MM.1S (cell line): ENCODE measurements at regions not wholly inside any gene's neighbourhood (a gene's known extent, or its start where the extent isn't known, plus 50 kb on each side); places are given as distances from the start of the nearest gene placed in this dataset.

Experiments used
- DNase-seq: peaks from one replicate; pipeline ENCODE4 v3.0.0-alpha.2; 2015
- H2AFZ ChIP-seq: fragments of 300-600 bp; sonication (generic); 2 replicates; pipeline ENCODE4 v1.6.0; 2016; ENCODE audit warnings: antibody characterized with exemption, low read length
- H3F3A ChIP-seq: fragments of 300-600 bp; sonication (generic); 2 replicates; pipeline ENCODE4 v1.6.1; 2016; ENCODE audit warnings: mild to moderate bottlenecking, antibody characterized with exemption, low read length, moderate library complexity, mixed read lengths; ENCODE audit not compliant: insufficient read depth
- H3K27ac ChIP-seq: fragments of 300-600 bp; sonication (generic); 2 replicates; pipeline ENCODE4 v1.5.1; 2016; ENCODE audit warnings: mild to moderate bottlenecking, low read length
- H3K27me3 ChIP-seq: fragments of 300-600 bp; sonication (generic); replicated peaks from 2 replicates; pipeline ENCODE4 v1.6.0; 2016; ENCODE audit warnings: low read length; ENCODE audit not compliant: insufficient read depth
- H3K36me3 ChIP-seq: fragments of 300-600 bp; sonication (generic); replicated peaks from 2 replicates; pipeline ENCODE4 v1.6.1; 2016; ENCODE audit warnings: mild to moderate bottlenecking, low read length, mixed read lengths; ENCODE audit not compliant: insufficient read depth
- H3K4me1 ChIP-seq: fragments of 300-600 bp; sonication (generic); 2 replicates; pipeline ENCODE4 v1.6.1; 2016; ENCODE audit warnings: low read length, mixed read lengths
- H3K4me2 ChIP-seq: fragments of 300-600 bp; sonication (generic); 2 replicates; pipeline ENCODE4 v1.6.0; 2016; ENCODE audit warnings: low read depth, low read length
- H3K4me3 ChIP-seq: fragments of 300-600 bp; sonication (generic); 2 replicates; pipeline ENCODE4 v1.5.1; 2016; ENCODE audit warnings: low read length, mixed read lengths
- H3K79me2 ChIP-seq: fragments of 300-600 bp; sonication (generic); 2 replicates; pipeline ENCODE4 v1.6.1; 2016; ENCODE audit warnings: mixed run types, low read length, mixed read lengths
- H3K9ac ChIP-seq: fragments of 300-600 bp; sonication (generic); 2 replicates; pipeline ENCODE4 v1.6.1; 2016; ENCODE audit warnings: low read length, mixed read lengths
- H3K9me2 ChIP-seq: fragments of 300-600 bp; sonication (generic); replicated peaks from 2 replicates; pipeline ENCODE4 v1.6.1; 2016; ENCODE audit warnings: mild to moderate bottlenecking, low read length, mixed read lengths; ENCODE audit not compliant: insufficient read depth
- H3K9me3 ChIP-seq: fragments of 300-600 bp; sonication (generic); replicated peaks from 2 replicates; pipeline ENCODE4 v1.6.1; 2016; ENCODE audit warnings: mild to moderate bottlenecking, low read length, mixed read lengths; ENCODE audit not compliant: insufficient read depth
- H4K20me1 ChIP-seq: fragments of 300-600 bp; sonication (generic); 2 replicates; pipeline ENCODE4 v1.6.1; 2016; ENCODE audit warnings: mild to moderate bottlenecking, low read length, moderate library complexity, mixed read lengths; ENCODE audit not compliant: insufficient read depth
- CTCF ChIP-seq: fragments of 300-600 bp; sonication (generic); IDR thresholded peaks from 2 replicates; pipeline ENCODE4 v1.5.1; 2016; ENCODE audit warnings: antibody characterized with exemption, low read length, mixed read lengths
- EZH2 ChIP-seq: fragments of 300-600 bp; sonication (generic); optimal IDR thresholded peaks from 2 replicates; pipeline ENCODE3; 2017; ENCODE audit warnings: low read depth, mild to moderate bottlenecking, antibody characterized with exemption, low read length, mixed read lengths
- EZH2phosphoT487 ChIP-seq: fragments of 300-600 bp; sonication (generic); IDR thresholded peaks from 2 replicates; pipeline ENCODE4 v1.6.1; 2018; ENCODE audit warnings: antibody characterized with exemption, low read length

GRCh38 chr14:53847881-53848280 is 108.7 kb downstream of the BMP4 start:
- H4K20me1 ChIP-seq, result no peaks in the 10 kb centered on the region
- no peaks in the 10 kb centered on the region for H3K36me3 ChIP-seq
- H3K4me1 ChIP-seq, result no peaks in the 10 kb centered on the region
- DNase-seq, result no peak
- H2AFZ ChIP-seq, result no peak overlapping the region
- H3K9ac ChIP-seq, result no peak overlapping the region
- no peak for TF ChIP-seq CTCF
- TF ChIP-seq EZH2phosphoT487, result no peak
- H3K9me3 ChIP-seq, result no peaks in the 10 kb centered on the region
- H3K9me2 ChIP-seq, result no peaks in the 10 kb centered on the region
- no peaks in the 10 kb centered on the region for H3F3A ChIP-seq
- no peak overlapping the region for H3K4me2 ChIP-seq
- no peaks in the 10 kb centered on the region for H3K79me2 ChIP-seq
- no peak overlapping the region for H3K27ac ChIP-seq
- H3K27me3 ChIP-seq, result no peaks in the 10 kb centered on the region
- H3K4me3 ChIP-seq, result no peak overlapping the region

- Histone ChIP-seq H3K4me3 (no peak overlapping the region), H3K27me3 (no peaks in the 10 kb centered on the region), H3K79me2 (no peaks in the 10 kb centered on the region), H3K4me1 (no peaks in the 10 kb centered on the region), H3K9ac (no peak overlapping the region), H3K27ac (no peak overlapping the region), H3F3A (no peaks in the 10 kb centered on the region), H3K4me2 (no peak overlapping the region), H3K9me2 (no peaks in the 10 kb centered on the region), H3K36me3 (no peaks in the 10 kb centered on the region), H2AFZ (no peak overlapping the region), H4K20me1 (no peaks in the 10 kb centered on the region), H3K9me3 (no peaks in the 10 kb centered on the region)
- DNase-seq, result no peak
- TF ChIP-seq EZH2 (no peak), CTCF (no peak), EZH2phosphoT487 (no peak)
Measured at GRCh38 chr14:53847057-53847456, 109.6 kb downstream of the BMP4 start.

GRCh38 chr14:53845813-53846693 is 110.6 kb downstream of the BMP4 start:
- no peak overlapping the region for H2AFZ ChIP-seq
- no peaks in the 10 kb centered on the region for H3K4me1 ChIP-seq
- no peaks in the 10 kb centered on the region for H4K20me1 ChIP-seq
- H3K4me2 ChIP-seq, result no peak overlapping the region
- H3K27me3 ChIP-seq, result no peaks in the 10 kb centered on the region
- H3K79me2 ChIP-seq, result no peaks in the 10 kb centered on the region
- no peak for DNase-seq
- H3F3A ChIP-seq, result no peaks in the 10 kb centered on the region
- H3K36me3 ChIP-seq, result no peaks in the 10 kb centered on the region
- H3K9me3 ChIP-seq, result no peaks in the 10 kb centered on the region
- H3K27ac ChIP-seq, result no peak overlapping the region
- TF ChIP-seq EZH2 (no peak), CTCF (no peak), EZH2phosphoT487 (no peak)
- no peak overlapping the region for H3K9ac ChIP-seq
- no peak overlapping the region for H3K4me3 ChIP-seq
- no peaks in the 10 kb centered on the region for H3K9me2 ChIP-seq
